Hematopoietic multipotent progenitor cell treated with erythropoietin and hydrocortisone succinate and interleukin-3 and kit ligand, for 8 days (in vitro differentiated cells): ENCODE measurements at regions not wholly inside any gene's neighbourhood (a gene's known extent, or its start where the extent isn't known, plus 50 kb on each side); places are given as distances from the start of the nearest gene placed in this dataset.
"Not testable (repeated sequence)": the region's sequence is repeated elsewhere in the genome, so short reads cannot be mapped to it uniquely, and the experiment has no call there.

Source experiments
- DNase-seq: peaks from one replicate; pipeline ENCODE4 v3.0.0-alpha.2; 2015

- DNase-seq: no peak
These were observed 266.7 kb upstream of the FOXF1 start for GRCh38 chr16:86243571-86244154.

- DNase-seq: no peak
These were observed 266.2 kb upstream of the FOXF1 start for GRCh38 chr16:86244158-86244557.

- no peak for DNase-seq
These were observed 265.4 kb upstream of the FOXF1 start for GRCh38 chr16:86244936-86245335.

- DNase-seq: no peak
These were observed 265.0 kb upstream of the FOXF1 start for GRCh38 chr16:86245351-86245750.

GRCh38 chr16:86245895-86246294, 264.4 kb upstream of the FOXF1 start:
- DNase-seq: no peak

GRCh38 chr16:86248310-86248905, 261.9 kb upstream of the FOXF1 start:
- DNase-seq: no peak

GRCh38 chr16:86249631-86250030, 260.7 kb upstream of the FOXF1 start:
- no peak for DNase-seq

- DNase-seq: no peak
These were observed 258.6 kb upstream of the FOXF1 start for GRCh38 chr16:86251682-86252081.

- DNase-seq: peak; percentile 36
These were observed 257.7 kb upstream of the FOXF1 start for GRCh38 chr16:86252596-86252995.

GRCh38 chr16:86255966-86256365, 254.4 kb upstream of the FOXF1 start:
- DNase-seq: no peak

- no peak for DNase-seq
These were observed 253.3 kb upstream of the FOXF1 start for GRCh38 chr16:86256995-86257394.

- no peak for DNase-seq
These were observed 252.8 kb upstream of the FOXF1 start for GRCh38 chr16:86257546-86257945.

GRCh38 chr16:86258713-86259112, 251.6 kb upstream of the FOXF1 start:
- DNase-seq: no peak

GRCh38 chr16:86259499-86259898, 250.8 kb upstream of the FOXF1 start:
- DNase-seq: no peak

GRCh38 chr16:86261379-86261778, 248.9 kb upstream of the FOXF1 start:
- DNase-seq: peak; percentile 16

- not testable (repeated sequence) for DNase-seq
These were observed 242.7 kb upstream of the FOXF1 start for GRCh38 chr16:86267657-86268056.

- DNase-seq: no peak
These were observed 239.6 kb upstream of the FOXF1 start for GRCh38 chr16:86270696-86271095.

- no peak for DNase-seq
These were observed 237.6 kb upstream of the FOXF1 start for GRCh38 chr16:86272744-86273143.

- DNase-seq: no peak
These were observed 233.1 kb upstream of the FOXF1 start for GRCh38 chr16:86277221-86277620.

GRCh38 chr16:86277859-86278258, 232.5 kb upstream of the FOXF1 start:
- DNase-seq: not testable (repeated sequence)

- DNase-seq: no peak
These were observed 228.9 kb upstream of the FOXF1 start for GRCh38 chr16:86281421-86281820.

- DNase-seq: no peak
These were observed 226.4 kb upstream of the FOXF1 start for GRCh38 chr16:86283944-86284343.

GRCh38 chr16:86285421-86285820, 224.9 kb upstream of the FOXF1 start:
- DNase-seq: no peak

GRCh38 chr16:86285938-86286921, 224.1 kb upstream of the FOXF1 start:
- no peak for DNase-seq
